GM18909 (cell line): ENCODE measurements at regions not wholly inside any gene's neighbourhood (a gene's known extent, or its start where the extent isn't known, plus 50 kb on each side); places are given as distances from the start of the nearest gene placed in this dataset.
"Not testable (repeated sequence)": the region's sequence is repeated elsewhere in the genome, so short reads cannot be mapped to it uniquely, and the experiment has no call there.

Experiments
- ATAC-seq: cut with Tn5 transposase; IDR thresholded peaks from one replicate; pipeline ENCODE4 v1.9.1; 2021; ENCODE audit warnings: mild to moderate bottlenecking; ENCODE audit not compliant: unreplicated experiment, poor library complexity

- no peak for ATAC-seq
These were observed 339.8 kb downstream of the OMA1 start for GRCh38 chr1:58206749-58207148.

GRCh38 chr1:58204284-58204683 lies 342.2 kb downstream of the OMA1 start:
- ATAC-seq = no peak

- no peak for ATAC-seq
These were observed 344.9 kb downstream of the OMA1 start for GRCh38 chr1:58201492-58202106.

GRCh38 chr1:58200437-58200836 lies 346.1 kb downstream of the OMA1 start:
- ATAC-seq = no peak

GRCh38 chr1:58197811-58198210 lies 348.7 kb downstream of the OMA1 start:
- no peak for ATAC-seq

- ATAC-seq = no peak
These were observed 356.1 kb downstream of the OMA1 start for GRCh38 chr1:58190267-58190988.

- no peak for ATAC-seq
These were observed 357.1 kb downstream of the OMA1 start for GRCh38 chr1:58189453-58189852.

- no peak for ATAC-seq
These were observed 363.2 kb downstream of the OMA1 start for GRCh38 chr1:58183286-58183685.

GRCh38 chr1:58180537-58180936 lies 366.0 kb downstream of the OMA1 start:
- ATAC-seq = no peak

GRCh38 chr1:58169160-58169559 lies 377.4 kb downstream of the OMA1 start:
- ATAC-seq = not testable (repeated sequence)

GRCh38 chr1:58167131-58167530 lies 379.4 kb downstream of the OMA1 start:
- not testable (repeated sequence) for ATAC-seq

GRCh38 chr1:58166417-58166816 lies 380.1 kb downstream of the OMA1 start:
- ATAC-seq = no peak

- no peak for ATAC-seq
These were observed 381.5 kb downstream of the OMA1 start for GRCh38 chr1:58165073-58165472.

- peak; percentile 61 for ATAC-seq
These were observed 383.5 kb downstream of the OMA1 start for GRCh38 chr1:58162952-58163550.

- no peak for ATAC-seq
These were observed 387.1 kb downstream of the OMA1 start for GRCh38 chr1:58159434-58159830.

- no peak for ATAC-seq
These were observed 387.8 kb downstream of the OMA1 start for GRCh38 chr1:58158506-58159433.

- no peak for ATAC-seq
These were observed 388.5 kb downstream of the OMA1 start for GRCh38 chr1:58158016-58158415.

GRCh38 chr1:58157256-58157655 lies 389.3 kb downstream of the OMA1 start:
- ATAC-seq = no peak

- ATAC-seq = no peak
These were observed 389.7 kb downstream of the OMA1 start for GRCh38 chr1:58156831-58157230.

- ATAC-seq = peak; percentile 84
These were observed 390.4 kb downstream of the OMA1 start for GRCh38 chr1:58156124-58156468.
